A549 (cell line): ENCODE measurements at regions not wholly inside any gene's neighbourhood (a gene's known extent, or its start where the extent isn't known, plus 50 kb on each side); places are given as distances from the start of the nearest gene placed in this dataset.

Experiments
- ATAC-seq, 2 experiments: fragments of 200-7000 bp in 1 of 2; fragments of >200 bp in 1 of 2; cut with Nextera tagmentation in 1 of 2; cut with Tn5 transposase in 1 of 2; 3 replicates each; pipeline versions ENCODE4 v1.8.0 to v1.9.1; 2018 to 2020; ENCODE audit warnings: mild to moderate bottlenecking in 1 of 2, moderate library complexity in 1 of 2
- CTCF ChIA-PET: fragments of 300-600 bp; sonication (Branson Sonifier 250); formaldehyde crosslinking; extraction: SDS; loops from one replicate; lab custom pipeline; 2021; ENCODE audit warnings: antibody characterized with exemption, inconsistent platforms; lab: Yijun Ruan, JAX
- POLR2A ChIA-PET: fragments of 350-600 bp; formaldehyde crosslinking; extraction: SDS; loops from one replicate; lab custom pipeline; 2021; ENCODE audit warnings: antibody characterized with exemption, inconsistent platforms; lab: Yijun Ruan, JAX
- DNase-seq, 2 experiments: peaks; one replicate each; pipeline versions ENCODE4 v3.0.0 to v3.0.0-alpha.2; 2011 to 2016; ENCODE audit warnings: low read depth in 1 of 2, low spot score in 1 of 2
- FAIRE-seq: peaks from 2 replicates; lab custom pipeline; 2011; peaks lifted over from hg19 to GRCh38; lab: Jason Lieb, UNC
- H3K27ac ChIP-seq, 2 experiments: fragments of >200 bp; sonication (Bioruptor Twin); formaldehyde crosslinking; 3 replicates each; pipeline ENCODE4 v1.5.1; 2016 to 2017
- H3K4me1 ChIP-seq: fragments of >200 bp; sonication (Bioruptor Twin); formaldehyde crosslinking; 3 replicates; pipeline ENCODE4 v1.6.1; 2016
- H3K4me2 ChIP-seq: fragments of >200 bp; sonication (Bioruptor Twin); formaldehyde crosslinking; 3 replicates; pipeline ENCODE4 v1.6.1; 2016
- H3K4me3 ChIP-seq: fragments of >200 bp; sonication (Bioruptor Twin); formaldehyde crosslinking; 3 replicates; pipeline ENCODE4 v1.5.1; 2016
- H3K9me3 ChIP-seq: fragments of >200 bp; sonication (Bioruptor Twin); formaldehyde crosslinking; 3 replicates; pipeline ENCODE4 v1.6.1; 2016
- ATOH8 ChIP-seq: fragments of 250-450 bp; sonication (Bioruptor Pico); IDR thresholded peaks from 2 replicates; pipeline ENCODE4 v1.5.0; 2020; ENCODE audit warnings: low read depth, mild to moderate bottlenecking, moderate library complexity
- BHLHE40 ChIP-seq: IDR thresholded peaks from 2 replicates; pipeline ENCODE4 v1.6.1; 2012; ENCODE audit warnings: low read depth, low read length, inconsistent platforms
- CEBPB ChIP-seq, 2 experiments: fragments of >200 bp in 1 of 2; sonication (Bioruptor Twin) in 1 of 2; formaldehyde crosslinking in 1 of 2; IDR thresholded peaks; 2 replicates each; pipeline ENCODE4 v1.6.1; 2012 to 2016
- CHD2 ChIP-seq: fragments of 150-350 bp; IDR thresholded peaks from 2 replicates; pipeline ENCODE4 v1.6.1; 2014; ENCODE audit warnings: low read length; ENCODE audit not compliant: partially characterized antibody
- E2F6 ChIP-seq: IDR thresholded peaks from 2 replicates; pipeline ENCODE4 v1.6.1; 2012; ENCODE audit warnings: low read depth, borderline replicate concordance
- EP300 ChIP-seq, 2 experiments: fragments of >200 bp; sonication (Bioruptor Twin); formaldehyde crosslinking; IDR thresholded peaks; 2 replicates in 1 of 2; 3 replicates in 1 of 2; pipeline ENCODE4 v1.6.1; 2016 to 2017
- FOXS1 ChIP-seq: fragments of 250-450 bp; sonication (Bioruptor Pico); IDR thresholded peaks from 2 replicates; pipeline ENCODE4 v1.5.0; 2020; ENCODE audit warnings: mild to moderate bottlenecking, moderate library complexity
- JUNB ChIP-seq: fragments of >200 bp; sonication (Bioruptor Twin); formaldehyde crosslinking; IDR thresholded peaks from 2 replicates; pipeline ENCODE4 v1.6.1; 2016
- MAZ ChIP-seq: fragments of 150-350 bp; IDR thresholded peaks from 2 replicates; pipeline ENCODE4 v1.6.1; 2014; ENCODE audit warnings: antibody characterized with exemption, low read depth, low read length, borderline replicate concordance
- NFE2L2 ChIP-seq: fragments of 150-350 bp; conservative IDR thresholded peaks from 2 replicates; pipeline ENCODE4 v1.6.1; 2014; ENCODE audit warnings: low read length
- PBX3 ChIP-seq: IDR thresholded peaks from 2 replicates; pipeline ENCODE4 v1.6.1; 2012
- RARB ChIP-seq: fragments of 250-450 bp; sonication (Bioruptor Pico); IDR thresholded peaks from 2 replicates; pipeline ENCODE4 v1.8.0; 2021; ENCODE audit warnings: mild to moderate bottlenecking, moderate library complexity
- REST ChIP-seq: fragments of 200-600 bp; sonication (generic); IDR thresholded peaks from 2 replicates; pipeline ENCODE4 v1.6.1; 2016; ENCODE audit warnings: antibody characterized with exemption, mild to moderate bottlenecking, moderate library complexity
- RNF2 ChIP-seq: fragments of 200-600 bp; sonication (generic); IDR thresholded peaks from 2 replicates; pipeline ENCODE4 v1.6.1; 2016; ENCODE audit warnings: low read depth, mild to moderate bottlenecking, antibody characterized with exemption, moderate library complexity, borderline replicate concordance
- TFCP2L1 ChIP-seq: fragments of 250-450 bp; sonication (Bioruptor Pico); IDR thresholded peaks from 2 replicates; pipeline ENCODE4 v1.5.0; 2021; ENCODE audit warnings: mild to moderate bottlenecking
- TP53 ChIP-seq: fragments of 250-450 bp; sonication (Bioruptor Pico); IDR thresholded peaks from 2 replicates; pipeline ENCODE4 v1.5.0; 2021; ENCODE audit warnings: mild to moderate bottlenecking, moderate library complexity
- WGBS: methylation state at CpG from one replicate; pipeline ENCODE4 v1.1.6; 2017; ENCODE audit errors: missing lambda C conversion rate; 5-methylcytosine and 5-hydroxymethylcytosine counted together

- ChIA-PET CTCF (no interaction called here), POLR2A (no interaction called here)
- DNase-seq (no peak), ATAC-seq (no peak), FAIRE-seq (no peak)
- Histone ChIP-seq H3K4me1 (no peaks in the 10 kb centered on the region), H3K9me3 (no peaks in the 10 kb centered on the region), H3K4me3 (no peak overlapping the region), H3K27ac (no peak overlapping the region), H3K4me2 (no peak overlapping the region)
- TF ChIP-seq CHD2: no peak
- no peak for TF ChIP-seq TP53
- TF ChIP-seq RARB: no peak
- TF ChIP-seq RNF2: no peak
- TF ChIP-seq FOXS1 (CRISPR knock-in tag): no peak
- no peak for TF ChIP-seq CEBPB (IDR thresholded peaks at IDR 0.05)
- no peak for TF ChIP-seq MAZ
- TF ChIP-seq TFCP2L1 (CRISPR knock-in tag): no peak
- no peak for TF ChIP-seq E2F6
- no peak for TF ChIP-seq JUNB
- TF ChIP-seq ATOH8 (CRISPR knock-in tag): no peak
- 0% methylated on average over 3 of the region's 3 CpGs for WGBS
These were observed 266.7 kb upstream of the B3GAT1 start for GRCh38 chr11:134678744-134679143.

- Histone ChIP-seq H3K4me1 (no peaks in the 10 kb centered on the region), H3K4me3 (no peak overlapping the region), H3K4me2 (no peak overlapping the region), H3K9me3 (no peaks in the 10 kb centered on the region), H3K27ac (no peak overlapping the region)
- ChIA-PET POLR2A (no interaction called here), CTCF (no interaction called here)
- DNase-seq (no peak), ATAC-seq (no peak), FAIRE-seq (no peak)
- no peak for TF ChIP-seq NFE2L2
- TF ChIP-seq REST: no peak
- TF ChIP-seq MAZ: no peak
- no peak for TF ChIP-seq BHLHE40
- TF ChIP-seq TP53: no peak
- no peak for TF ChIP-seq CHD2
- 22% methylated on average over 6 of the region's 7 CpGs for WGBS
These were observed 266.0 kb upstream of the B3GAT1 start for GRCh38 chr11:134677891-134678551.

- Histone ChIP-seq H3K27ac (no peak overlapping the region), H3K9me3 (no peaks in the 10 kb centered on the region), H3K4me3 (no peak overlapping the region), H3K4me2 (no peak overlapping the region), H3K4me1 (no peaks in the 10 kb centered on the region)
- DNase-seq (no peak), ATAC-seq (no peak), FAIRE-seq (no peak)
- POLR2A ChIA-PET: no interaction called here
- TF ChIP-seq PBX3: no peak
- TF ChIP-seq FOXS1 (CRISPR knock-in tag): no peak
- no peak for TF ChIP-seq TP53
- TF ChIP-seq EP300 (IDR thresholded peaks at IDR 0.05): no peak
- CTCF ChIA-PET: no interaction called here
- WGBS: 0% methylated on average over 4 of the region's 9 CpGs
These were observed 265.4 kb upstream of the B3GAT1 start for GRCh38 chr11:134677397-134677822.
